Endothelial cell of umbilical vein (primary cell): ENCODE measurements at regions not wholly inside any gene's neighbourhood (a gene's known extent, or its start where the extent isn't known, plus 50 kb on each side); places are given as distances from the start of the nearest gene placed in this dataset.

Experiments used
- BruUV-seq: library from RNA; stranded (reverse); fragments of 400-500 nt; replicated peaks from 2 replicates; lab custom pipeline; 2021; lab: Mats Ljungman, UMichigan
- CTCF ChIA-PET: fragments of 300-600, 350-600 bp; sonication (Branson Sonifier 250); formaldehyde crosslinking; loops from one replicate; lab custom pipeline; 2021; ENCODE audit warnings: antibody characterized with exemption, inconsistent platforms; lab: Charles Lee
- POLR2A ChIA-PET: fragments of 300-600, 350-600 bp; sonication (Branson Sonifier 250); formaldehyde crosslinking; loops from one replicate; lab custom pipeline; 2021; ENCODE audit warnings: antibody characterized with exemption, inconsistent platforms; lab: Charles Lee
- DNase-seq: peaks from one replicate; pipeline ENCODE4 v3.0.0-alpha.2; 2011; ENCODE audit warnings: low read depth, low spot score
- FAIRE-seq: peaks from 2 replicates; lab custom pipeline; 2011; peaks lifted over from hg19 to GRCh38; lab: Jason Lieb, UNC
- H2AFZ ChIP-seq: 2 replicates; pipeline ENCODE4 v1.6.0; 2012; ENCODE audit warnings: low read depth, low read length, control low read depth, inconsistent platforms
- H3K27ac ChIP-seq: 2 replicates; pipeline ENCODE4 v1.5.1; 2011; ENCODE audit warnings: low read depth, mild to moderate bottlenecking, control low read depth, low read length, moderate library complexity; ENCODE audit not compliant: insufficient read depth
- H3K27me3 ChIP-seq, 2 experiments: 2 replicates each; pipeline versions ENCODE4 v1.6.0 to v1.6.1; 2011; ENCODE audit warnings: low read length in 2 of 2, mixed read lengths in 1 of 2; ENCODE audit not compliant: control insufficient read depth in 2 of 2, insufficient read depth in 2 of 2
- H3K36me3 ChIP-seq, 2 experiments: 2 replicates in 1 of 2; 3 replicates in 1 of 2; pipeline ENCODE4 v1.5.1; 2011; ENCODE audit warnings: low read length in 2 of 2, mild to moderate bottlenecking in 1 of 2, moderate library complexity in 1 of 2; ENCODE audit not compliant: control insufficient read depth in 2 of 2, insufficient read depth in 2 of 2; ENCODE audit errors: extremely low read depth in 1 of 2
- H3K4me1 ChIP-seq: 3 replicates; pipeline ENCODE4 v1.5.1; 2011; ENCODE audit warnings: mild to moderate bottlenecking, low read length; ENCODE audit not compliant: control insufficient read depth, insufficient read depth; ENCODE audit errors: extremely low read depth
- H3K4me2 ChIP-seq: 2 replicates; pipeline ENCODE4 v1.6.1; 2011; ENCODE audit warnings: low read length, control low read depth, mixed read lengths; ENCODE audit not compliant: insufficient read depth
- H3K4me3 ChIP-seq, 3 experiments: fragments of 200-600 bp in 1 of 3; sonication (generic), shearing (Covaris generic) in 1 of 3; replicated peaks in 1 of 3; 2 replicates each; pipeline ENCODE4 v1.5.1; 2011 to 2016; ENCODE audit warnings: control low read depth in 3 of 3, low read length in 3 of 3, mild to moderate bottlenecking in 2 of 3, inconsistent platforms in 1 of 3, low read depth in 1 of 3, moderate library complexity in 1 of 3; ENCODE audit not compliant: insufficient read depth in 1 of 3
- H3K79me2 ChIP-seq: 2 replicates; pipeline ENCODE4 v1.6.0; 2012; ENCODE audit warnings: low read length, inconsistent platforms; ENCODE audit not compliant: control insufficient read depth, insufficient read depth
- H3K9ac ChIP-seq: replicated peaks from 2 replicates; pipeline ENCODE3; 2011; ENCODE audit warnings: low read length, control low read depth; ENCODE audit not compliant: insufficient read depth; ENCODE audit errors: extremely low read depth
- H3K9me1 ChIP-seq: replicated peaks from 3 replicates; pipeline ENCODE4 v1.6.0; 2011; ENCODE audit warnings: mild to moderate bottlenecking, low read length; ENCODE audit not compliant: control insufficient read depth, insufficient read depth; ENCODE audit errors: extremely low read depth
- H3K9me3 ChIP-seq: replicated peaks from 2 replicates; pipeline ENCODE4 v1.5.1; 2012; ENCODE audit warnings: low read length, inconsistent platforms; ENCODE audit not compliant: control insufficient read depth, insufficient read depth
- H4K20me1 ChIP-seq: replicated peaks from 2 replicates; pipeline ENCODE3; 2011; ENCODE audit warnings: mild to moderate bottlenecking, low read length; ENCODE audit not compliant: control insufficient read depth, insufficient read depth; ENCODE audit errors: extremely low read depth
- CTCF ChIP-seq, 2 donors: IDR thresholded peaks; 1 replicate in 1 of 2; 2 replicates in 1 of 2; pipeline ENCODE4 v1.5.1; 2011; ENCODE audit warnings: low read length in 2 of 2, mild to moderate bottlenecking in 2 of 2, moderate library complexity in 2 of 2, control low read depth in 1 of 2, inconsistent platforms in 1 of 2, low read depth in 1 of 2; ENCODE audit not compliant: insufficient read depth in 1 of 2; ENCODE audit errors: extremely low read depth in 1 of 2
- EZH2 ChIP-seq: IDR thresholded peaks from 2 replicates; pipeline ENCODE4 v1.6.1; 2012; ENCODE audit warnings: borderline replicate concordance, low read depth, mild to moderate bottlenecking, moderate library complexity, low read length, inconsistent platforms; ENCODE audit not compliant: severe bottlenecking
- FOS ChIP-seq: IDR thresholded peaks from 2 replicates; pipeline ENCODE4 v1.6.1; 2011; ENCODE audit warnings: mild to moderate bottlenecking, low read length, moderate library complexity, borderline replicate concordance; ENCODE audit not compliant: insufficient read depth
- GATA2 ChIP-seq: IDR thresholded peaks from 2 replicates; pipeline ENCODE4 v1.7.0; 2011; ENCODE audit warnings: low read depth, mild to moderate bottlenecking, moderate library complexity, mixed read lengths, low read length; ENCODE audit not compliant: insufficient read length, insufficient read depth
- JUN ChIP-seq: IDR thresholded peaks from 2 replicates; pipeline ENCODE4 v1.6.1; 2011; ENCODE audit warnings: borderline replicate concordance, low read depth; ENCODE audit not compliant: insufficient read length, insufficient read depth
- MAX ChIP-seq: IDR thresholded peaks from 2 replicates; pipeline ENCODE4 v1.6.1; 2011; ENCODE audit not compliant: insufficient read depth, insufficient read length
- MYC ChIP-seq: IDR thresholded peaks from one replicate; pipeline ENCODE4 v1.6.1; 2011; ENCODE audit warnings: mild to moderate bottlenecking, low read depth, low read length
- POLR2A ChIP-seq: IDR thresholded peaks from 2 replicates; pipeline ENCODE4 v1.6.1; 2012; ENCODE audit warnings: low read depth, mild to moderate bottlenecking, control low read depth, low read length
- POLR2AphosphoS5 ChIP-seq: IDR thresholded peaks from 2 replicates; pipeline ENCODE4 v1.6.1; 2012; ENCODE audit warnings: low read depth, mild to moderate bottlenecking, control low read depth, low read length, moderate library complexity; ENCODE audit not compliant: insufficient read depth
- dilution Hi-C: fragments of 300-500 bp; cut with MboI; formaldehyde crosslinking; loops from one replicate; pipeline ENCODE4 v1.15.0; 2019; ENCODE audit warnings: low sequenced_read_pairs; ENCODE audit not compliant: extremely low pct_ligation_motif_present
- intact Hi-C: fragments of 100-400 bp; cut with micrococcal nuclease; formaldehyde crosslinking; loops from one replicate; pipeline ENCODE4 v1.10.0; 2022

- BruUV-seq, result TSS peak; percentile 84
- H3K9me1 ChIP-seq, result no peaks in the 10 kb centered on the region
- H4K20me1 ChIP-seq, result no peaks in the 10 kb centered on the region
- CTCF ChIA-PET, result interaction anchor here (0.6 to 1.6 kb wide), 6 partner anchors 8 to 133 kb away, joined by 3 to 7 read pairs (median 3); partner anchors contain the start of gene GADD45A
- intact Hi-C loops, result loop anchor here (1.0 to 5.0 kb wide), 10 partner anchors 9 to 205 kb away; partner anchors contain the start of genes GADD45A and GNG12
- no peaks in the 10 kb centered on the region for H3K27me3 ChIP-seq
- H3K4me3 ChIP-seq, result no peak overlapping the region
- no peak for FAIRE-seq
- H3K4me1 ChIP-seq, result peaks cover 56% of the 10 kb centered on the region
- dilution Hi-C loops, result no loop called here
- no peaks in the 10 kb centered on the region for H3K79me2 ChIP-seq
- peak overlapping the region; percentile 54 for H3K4me2 ChIP-seq
- H3K36me3 ChIP-seq, result no peaks in the 10 kb centered on the region
- H2AFZ ChIP-seq, result no peak overlapping the region
- no peak for TF ChIP-seq EZH2
- no peak for TF ChIP-seq MAX
- TF ChIP-seq JUN, result no peak
- TF ChIP-seq POLR2AphosphoS5, result no peak
- no peak for TF ChIP-seq MYC
- no peak for TF ChIP-seq CTCF (IDR thresholded peaks at IDR 0.05; ENCODE audit: extremely low read depth in 1 of 2, insufficient read depth in 1 of 2, low read depth in 1 of 2, low read length in 2 of 2)
- no peak for TF ChIP-seq GATA2
- no peak for TF ChIP-seq POLR2A
- TF ChIP-seq FOS, result no peak
- DNase-seq, result no peak
- peak overlapping the region; percentile 98 for H3K27ac ChIP-seq
- no peaks in the 10 kb centered on the region for H3K9me3 ChIP-seq
- POLR2A ChIA-PET, result interaction anchor here (1.0 to 2.2 kb wide), 2 partner anchors 8 to 58 kb away, joined by 3 to 9 read pairs; partner anchors contain the start of gene GADD45A
- peak overlapping the region; percentile 51 for H3K9ac ChIP-seq
These were observed 58.2 kb upstream of the GADD45A start for GRCh38 chr1:67626861-67627235.
